HG03039 (cell line): ENCODE measurements at regions not wholly inside any gene's neighbourhood (a gene's known extent, or its start where the extent isn't known, plus 50 kb on each side); places are given as distances from the start of the nearest gene placed in this dataset.

ENCODE experiments used
- ATAC-seq: cut with Tn5 transposase; IDR thresholded peaks from one replicate; pipeline ENCODE4 v1.9.1; 2021; ENCODE audit warnings: mild to moderate bottlenecking, moderate library complexity; ENCODE audit not compliant: unreplicated experiment

DNA sequence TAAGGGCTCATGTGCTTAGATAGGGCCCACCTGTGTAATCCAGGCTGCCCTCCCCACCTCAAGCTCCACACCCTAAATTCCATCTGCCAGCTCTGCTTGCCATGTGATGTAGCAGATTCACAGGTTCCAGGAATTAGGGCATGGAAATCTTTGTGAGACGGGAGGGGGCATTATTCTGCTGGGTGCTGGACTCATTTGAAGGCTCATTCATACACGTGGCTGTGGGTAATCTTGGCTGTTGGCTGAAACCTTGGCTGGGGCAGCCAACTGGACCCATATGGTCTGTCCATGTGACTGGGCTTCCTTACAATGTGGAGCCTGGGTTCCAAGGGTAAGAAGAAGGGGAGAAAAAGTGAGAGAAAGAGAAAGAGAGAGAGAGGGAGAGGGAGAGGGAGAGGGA lies 115.1 kb downstream of the CYLD start:
- ATAC-seq: no peak

- no peak for ATAC-seq
Observed at GRCh38 chr16:50853329-50853728, 111.4 kb downstream of the CYLD start.
